NCI-H460 (cell line): ENCODE measurements at regions not wholly inside any gene's neighbourhood (a gene's known extent, or its start where the extent isn't known, plus 50 kb on each side); places are given as distances from the start of the nearest gene placed in this dataset.
"Not testable (repeated sequence)": the region's sequence is repeated elsewhere in the genome, so short reads cannot be mapped to it uniquely, and the experiment has no call there.

Experiments
- DNase-seq: peaks from one replicate; pipeline ENCODE4 v3.0.0-alpha.2; 2016; ENCODE audit warnings: low read depth; ENCODE audit errors: extremely low read depth

DNA sequence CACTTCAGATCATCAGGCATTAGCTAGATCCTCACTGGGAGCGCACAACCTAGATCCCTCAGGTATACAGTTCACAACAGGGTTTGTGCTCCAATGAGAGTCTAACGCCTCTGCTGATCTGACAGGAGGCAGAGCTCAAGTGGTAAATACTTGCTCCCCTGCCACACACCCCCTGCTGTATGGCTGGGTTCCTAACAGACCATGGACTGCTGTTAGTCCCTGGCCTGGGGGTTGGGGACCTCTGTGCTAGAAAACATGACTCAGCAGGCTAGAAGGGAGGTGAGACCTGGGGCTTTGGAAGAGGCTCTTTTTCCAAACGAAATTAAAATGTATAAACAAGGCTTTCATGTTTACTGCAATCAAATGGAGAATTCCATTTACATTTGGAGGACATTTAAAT, 691.1 kb downstream of the FLRT2 start:
- DNase-seq = peak; percentile 22

DNA sequence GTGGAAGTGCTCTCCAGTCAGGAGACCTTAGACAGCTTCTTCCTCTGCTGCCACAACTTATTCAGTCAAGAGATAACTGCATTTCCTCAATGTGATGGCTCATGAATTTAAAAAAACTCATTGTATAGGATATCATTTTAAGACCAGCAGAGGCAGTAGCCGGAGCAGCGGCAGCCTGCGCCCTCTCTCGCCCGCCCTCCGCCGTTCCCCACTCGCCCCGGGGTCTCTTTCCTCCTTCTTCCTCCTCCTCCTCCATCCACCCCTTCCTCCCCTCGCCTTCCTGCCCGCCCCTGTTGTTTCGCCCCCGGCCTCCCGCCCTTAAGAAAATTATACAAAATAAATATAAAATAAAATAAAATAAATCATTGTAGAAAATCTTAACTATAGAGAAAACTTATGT, 687.6 kb downstream of the FLRT2 start:
- DNase-seq = no peak

DNA sequence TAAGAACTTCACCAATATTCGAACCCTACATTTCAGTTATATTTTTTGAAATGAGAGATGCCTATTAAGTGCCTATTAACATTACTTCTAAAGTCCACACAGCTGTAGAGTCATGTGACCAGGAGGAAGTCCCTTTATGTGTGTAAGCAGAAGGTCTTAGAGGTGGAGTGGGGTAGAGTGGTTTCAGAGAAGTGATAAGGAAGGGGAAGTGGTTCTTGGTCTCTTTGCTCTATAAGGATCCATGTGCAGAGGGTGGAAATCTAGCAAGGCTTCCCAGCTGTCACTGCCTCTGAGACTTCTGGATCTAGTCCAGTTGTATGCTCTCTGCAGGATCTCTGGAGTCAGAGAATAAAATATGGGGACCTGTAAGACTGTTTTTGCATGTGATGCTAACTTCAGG, 673.9 kb downstream of the FLRT2 start:
- DNase-seq = no peak

DNA sequence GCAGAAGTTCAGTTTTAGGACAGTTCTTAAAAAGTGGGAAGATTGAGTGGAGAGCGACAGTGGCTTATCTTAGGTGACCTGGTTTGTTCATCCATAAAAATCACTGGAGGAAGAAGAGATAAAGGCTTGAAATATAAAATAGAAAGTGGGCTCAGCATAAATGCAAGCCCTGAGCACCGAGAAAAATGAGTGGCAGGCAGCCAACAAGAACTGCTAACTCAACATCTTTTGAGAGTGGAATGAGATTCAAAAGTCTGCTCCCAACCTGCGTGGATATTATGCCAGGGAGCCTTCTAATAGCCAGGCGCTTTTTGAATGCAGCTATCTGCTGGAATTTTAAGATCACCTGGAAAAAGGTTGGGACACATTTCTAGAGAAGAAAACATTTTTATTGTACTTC, 666.5 kb downstream of the FLRT2 start:
- DNase-seq = no peak

DNA sequence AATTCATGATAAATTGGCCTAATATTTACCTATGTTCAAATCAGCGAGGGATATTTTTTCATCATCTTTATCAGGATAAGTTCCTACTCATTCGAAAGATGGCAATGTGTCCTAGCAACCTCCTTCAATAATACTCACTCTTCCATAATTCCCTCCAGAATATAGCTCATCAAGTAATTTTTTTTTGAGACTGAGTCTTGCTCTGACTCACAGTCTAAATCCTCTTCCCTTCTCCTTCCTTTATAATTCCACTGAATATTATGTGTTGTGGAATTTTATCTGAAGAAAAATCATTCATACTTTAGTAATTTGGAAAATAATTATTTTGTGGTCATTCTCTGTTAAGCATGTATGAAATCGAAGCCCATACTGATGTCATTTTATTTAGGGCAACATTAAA, 663.8 kb downstream of the FLRT2 start:
- no peak for DNase-seq

DNA sequence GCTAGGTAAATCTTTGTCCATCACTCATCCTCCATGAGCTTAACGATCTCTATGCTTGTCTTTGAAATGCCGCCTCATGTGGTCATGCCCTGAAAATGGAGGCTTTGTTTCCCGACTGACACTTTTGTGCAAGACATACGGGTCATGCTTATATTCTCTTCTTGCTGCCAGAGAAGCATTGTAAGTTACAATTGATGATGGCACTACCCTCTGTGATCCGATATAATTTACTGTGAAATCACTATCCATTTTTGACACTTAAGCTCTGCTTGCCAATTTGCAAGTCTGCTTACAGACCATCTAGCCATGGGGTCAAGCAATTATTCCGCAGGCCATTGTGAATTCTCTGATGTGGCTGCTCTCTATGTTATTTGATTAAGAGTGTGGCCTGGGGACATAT, 650.0 kb downstream of the FLRT2 start:
- DNase-seq = no peak

DNA sequence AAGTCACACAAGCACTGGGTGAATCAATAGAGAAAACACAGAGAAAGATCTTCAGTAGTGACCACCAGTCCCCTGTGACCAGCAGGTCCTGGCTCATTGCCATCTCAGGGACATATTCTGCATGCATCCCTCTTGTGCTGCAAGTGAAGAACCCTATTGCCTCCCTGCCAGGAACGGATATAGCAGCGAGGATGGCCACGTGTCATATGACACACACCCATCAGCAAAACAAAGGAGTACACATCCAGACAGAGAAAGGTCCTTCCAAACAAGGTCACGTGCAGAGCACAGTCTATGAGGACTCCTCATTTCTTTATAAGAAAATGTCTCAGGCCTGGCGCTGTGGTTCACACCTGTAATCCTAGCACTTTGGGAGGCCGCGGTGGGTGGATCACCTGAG, 638.4 kb downstream of the FLRT2 start:
- no peak for DNase-seq

DNA sequence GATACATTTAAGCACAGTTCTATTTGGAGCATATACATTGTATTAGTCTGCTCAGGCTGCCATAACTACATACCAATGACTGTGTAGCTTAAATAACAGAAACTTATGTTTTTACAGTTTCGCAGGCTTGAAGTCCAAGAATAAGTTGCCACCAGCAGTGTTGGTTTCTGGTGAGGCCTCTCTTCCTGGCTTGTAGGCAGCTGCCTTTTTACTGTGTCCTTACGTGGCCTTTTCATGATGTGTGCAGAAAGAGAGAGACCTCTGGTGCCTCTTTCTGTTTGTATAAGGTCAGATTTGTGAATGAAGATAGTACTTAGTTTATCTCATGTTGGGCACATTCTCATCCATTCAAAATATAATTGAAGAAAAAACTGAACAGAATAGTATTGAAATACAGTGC, 636.6 kb downstream of the FLRT2 start:
- no peak for DNase-seq

DNA sequence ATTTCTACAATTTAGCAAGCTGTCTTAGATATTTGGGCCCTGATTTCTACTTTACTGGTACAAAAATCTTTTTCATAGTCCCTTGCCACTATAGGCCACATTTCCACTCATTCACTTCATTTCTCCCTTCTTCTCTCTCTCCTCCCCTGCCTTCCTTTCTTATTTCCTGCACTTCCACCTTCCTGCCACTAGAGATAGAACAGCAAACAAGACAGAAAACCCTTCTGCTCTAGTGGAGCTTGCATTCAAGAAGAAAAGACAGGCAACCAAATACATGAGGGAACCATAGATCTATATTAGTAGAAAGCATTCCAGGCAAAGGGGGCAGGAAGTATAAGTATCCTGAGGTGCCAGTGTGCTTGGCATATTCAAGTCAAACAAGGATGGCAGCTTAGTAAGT, 623.5 kb downstream of the FLRT2 start:
- DNase-seq = no peak

DNA sequence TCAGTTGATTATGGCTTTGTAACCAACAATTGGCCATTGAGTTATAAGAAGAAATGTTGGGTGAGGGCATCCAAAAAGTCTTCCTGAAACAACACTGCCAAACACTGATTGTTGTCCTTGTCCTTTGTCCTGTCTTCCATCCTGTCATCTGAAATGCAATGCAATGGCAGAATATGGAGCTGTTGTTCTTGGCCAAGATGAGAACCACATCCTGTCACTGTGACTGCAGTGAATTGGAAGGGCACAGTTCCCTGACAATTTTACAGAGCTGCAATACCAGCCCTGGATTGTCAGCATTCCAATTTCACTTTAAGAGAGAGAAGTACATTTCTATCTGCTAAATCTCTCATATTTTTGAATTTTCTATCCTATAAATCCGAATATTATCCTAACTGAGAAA, 613.3 kb downstream of the FLRT2 start:
- no peak for DNase-seq

DNA sequence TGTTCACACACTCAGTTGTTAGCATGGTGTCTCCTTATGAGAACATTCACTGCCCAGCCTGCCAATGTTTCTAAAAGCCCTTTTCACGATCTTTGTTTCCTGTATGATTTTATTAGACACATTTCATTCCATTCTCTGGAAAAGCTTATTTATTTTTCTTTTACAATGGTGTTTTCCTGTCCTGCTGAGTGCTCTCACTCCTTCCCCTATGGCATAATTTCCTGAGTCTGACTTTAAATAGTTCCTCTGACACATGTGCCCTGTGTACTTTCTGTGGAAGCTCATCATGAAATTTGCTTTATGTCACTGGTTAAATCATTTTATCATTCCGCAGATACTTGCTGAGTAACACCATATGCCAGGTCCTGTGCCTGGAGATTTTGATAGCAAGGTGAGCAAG, 612.0 kb downstream of the FLRT2 start:
- DNase-seq = no peak

DNA sequence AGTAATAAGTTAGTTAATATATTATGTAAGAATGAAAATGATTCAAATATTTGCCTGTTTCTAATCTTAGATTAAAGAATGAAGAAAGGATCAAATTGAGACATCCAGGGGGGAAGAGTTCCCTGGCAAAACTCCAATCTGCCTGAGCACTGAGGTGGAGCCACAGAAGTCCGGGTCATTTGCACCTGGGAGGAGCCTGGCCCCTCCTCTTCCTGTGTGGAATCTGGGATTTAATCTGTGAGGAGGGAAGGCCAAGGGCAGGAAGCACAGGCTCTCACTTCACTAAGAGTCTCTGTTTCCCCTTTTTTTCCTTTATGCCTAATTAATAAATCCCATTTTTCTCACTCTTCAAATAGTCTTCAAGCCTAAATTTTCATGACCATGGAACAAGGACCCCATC, 599.5 kb downstream of the FLRT2 start:
- DNase-seq = no peak

DNA sequence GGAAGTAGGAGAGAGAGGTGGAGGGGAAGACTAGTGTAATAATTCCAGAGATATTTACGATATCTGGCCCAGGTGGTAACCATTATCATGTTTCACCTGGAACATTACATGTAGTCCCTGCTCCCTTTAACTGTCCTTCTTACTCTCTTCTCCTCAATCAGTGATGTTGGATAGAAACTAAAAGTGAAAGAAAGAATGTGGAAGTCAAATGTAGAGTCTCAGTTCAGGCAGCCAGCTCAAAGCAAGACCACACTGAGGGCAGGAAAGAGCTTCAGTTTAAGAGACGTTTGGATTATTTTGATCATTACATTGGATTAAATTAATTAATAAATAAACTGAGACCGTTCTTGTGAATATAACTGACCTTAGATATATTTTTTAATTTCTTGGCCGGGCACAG, 594.4 kb downstream of the FLRT2 start:
- DNase-seq = no peak

DNA sequence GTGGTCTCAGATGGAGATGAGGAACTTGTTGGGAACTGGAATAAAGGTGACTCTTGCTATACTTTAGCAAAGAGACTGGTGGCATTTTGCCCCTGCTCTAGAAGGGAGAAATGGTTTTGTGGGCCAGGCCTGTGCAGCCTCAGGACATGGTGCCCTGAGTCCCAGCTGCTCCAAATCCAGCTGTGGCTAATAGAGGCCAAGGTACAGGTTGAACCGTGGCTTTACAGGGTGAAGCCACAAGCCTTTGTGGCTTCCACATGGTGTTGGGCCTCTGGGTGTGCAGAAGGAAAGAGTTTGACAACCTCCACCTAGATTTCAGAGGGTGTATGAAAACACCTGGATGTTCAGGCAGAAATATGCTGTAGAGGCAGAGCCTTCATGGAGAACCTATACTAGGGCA, 586.0 kb downstream of the FLRT2 start:
- no peak for DNase-seq

DNA sequence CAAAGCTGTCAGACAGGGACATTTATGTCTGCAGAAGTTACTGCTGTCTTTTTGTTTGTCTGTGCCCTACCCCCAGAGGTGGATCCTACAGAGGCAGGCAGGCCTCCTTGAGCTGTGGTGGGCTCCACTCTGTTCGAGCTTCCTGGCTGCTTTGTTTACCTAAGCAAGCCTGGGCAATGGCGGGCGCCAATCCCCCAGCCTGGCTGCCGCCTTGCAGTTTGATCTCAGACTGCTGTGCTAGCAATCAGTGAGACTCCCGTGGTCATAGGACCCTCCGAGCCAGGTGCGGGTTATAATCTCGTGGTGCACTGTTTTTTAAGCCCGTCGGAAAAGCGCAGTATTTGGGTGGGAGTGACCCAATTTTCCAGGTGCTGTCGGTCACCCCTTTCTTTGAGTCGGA, 580.9 kb downstream of the FLRT2 start:
- not testable (repeated sequence) for DNase-seq

DNA sequence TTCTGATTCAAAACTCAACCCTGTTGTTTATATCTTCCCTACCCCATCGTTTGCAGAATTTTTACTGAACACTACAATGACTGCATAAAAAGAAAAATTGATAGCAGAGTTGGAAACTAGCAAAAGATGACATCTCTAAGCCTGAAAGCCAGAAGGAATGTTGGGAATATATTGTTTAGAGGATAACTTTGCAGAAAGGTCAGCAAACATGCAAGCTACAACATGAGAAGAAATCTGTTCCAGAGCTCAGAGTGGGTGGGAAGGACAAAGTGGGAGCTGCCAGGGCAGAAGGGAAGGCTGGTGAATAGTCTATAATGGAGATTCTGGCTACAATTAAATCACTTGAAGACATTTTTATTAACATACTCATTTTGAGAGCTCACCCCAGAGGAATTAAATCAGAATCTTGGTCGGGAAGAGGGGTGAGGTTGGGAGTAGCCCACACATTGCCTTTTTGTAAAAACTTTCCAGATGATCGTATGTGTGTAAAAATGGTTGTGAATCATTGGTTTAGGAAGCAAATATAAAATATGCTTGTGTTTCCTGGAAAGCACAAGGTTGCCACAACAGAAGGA, 574.8 kb downstream of the FLRT2 start:
- DNase-seq = no peak

DNA sequence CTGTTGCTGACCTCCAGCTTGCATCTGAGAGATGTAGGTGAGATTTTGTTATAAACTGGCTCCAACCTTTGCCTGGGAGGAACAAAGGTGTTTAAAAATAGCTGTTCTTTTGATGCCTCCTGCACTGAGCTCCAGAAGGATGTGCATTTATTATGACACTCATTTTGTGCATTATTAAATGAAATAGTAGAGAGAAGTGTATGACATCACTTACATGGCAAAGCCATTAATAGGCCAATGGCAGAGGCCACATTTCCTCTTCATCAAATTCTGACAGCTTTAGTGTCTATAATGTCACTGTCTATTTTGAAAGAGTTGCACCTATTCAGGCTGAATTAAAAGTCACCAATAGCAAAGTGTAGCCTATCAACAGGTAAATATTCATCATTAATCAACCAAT, 564.6 kb downstream of the FLRT2 start:
- DNase-seq = no peak

DNA sequence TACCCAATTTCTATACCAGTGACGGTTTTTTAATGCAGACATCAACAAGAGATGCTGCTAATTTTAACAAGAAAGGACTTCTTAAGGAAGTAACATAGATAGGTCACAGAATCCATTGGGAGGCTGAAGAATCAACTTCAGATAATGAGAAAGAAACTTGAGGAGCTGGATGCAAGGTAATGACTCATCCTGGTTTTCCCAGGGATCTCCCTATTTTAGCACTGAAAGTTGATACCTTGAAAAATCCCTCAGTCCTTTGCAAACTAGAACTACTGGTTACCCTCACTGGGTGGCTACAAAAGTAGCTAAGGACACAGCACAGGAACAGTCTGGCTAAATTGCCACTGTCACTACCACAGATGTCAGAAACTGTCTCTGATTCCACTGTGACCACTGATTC, 561.9 kb downstream of the FLRT2 start:
- DNase-seq = no peak

DNA sequence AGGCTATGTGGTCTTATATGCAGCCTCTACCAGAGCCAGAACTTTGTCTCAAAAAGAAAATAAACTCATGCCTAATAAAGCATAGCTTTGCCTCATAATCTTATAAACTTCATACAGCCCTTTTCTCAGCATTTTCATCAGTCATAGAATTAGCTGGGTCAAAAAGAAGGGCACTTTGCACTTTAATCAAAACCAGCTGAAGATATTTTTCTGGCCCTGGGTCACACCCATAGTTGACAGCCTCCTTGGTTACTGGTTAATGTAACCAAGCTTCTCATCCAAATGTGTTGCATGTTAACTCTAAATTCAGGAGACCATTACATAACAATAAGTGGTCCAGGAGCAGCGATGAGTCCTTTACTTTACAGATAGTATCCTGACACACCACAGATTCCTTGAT, 558.2 kb downstream of the FLRT2 start:
- DNase-seq = no peak

DNA sequence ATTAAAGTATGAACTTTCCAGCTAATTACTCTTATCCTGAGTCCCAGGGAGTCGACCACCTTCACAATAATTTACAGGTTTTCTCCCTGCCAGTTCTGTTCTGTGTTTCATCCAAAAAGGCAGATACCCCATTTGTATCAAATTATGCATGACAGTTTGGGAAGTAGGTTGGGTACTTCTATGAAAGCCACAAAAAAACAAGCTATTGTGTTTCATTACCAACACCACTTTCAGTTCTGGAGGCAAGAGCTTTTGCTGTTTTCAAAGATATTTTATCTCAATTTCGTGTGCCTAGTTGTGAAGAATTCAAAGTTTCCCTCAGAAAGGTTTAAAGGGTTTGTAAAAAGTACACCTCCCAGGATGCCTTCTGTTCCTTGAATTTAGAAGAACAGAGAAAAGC, 557.4 kb downstream of the FLRT2 start:
- no peak for DNase-seq

DNA sequence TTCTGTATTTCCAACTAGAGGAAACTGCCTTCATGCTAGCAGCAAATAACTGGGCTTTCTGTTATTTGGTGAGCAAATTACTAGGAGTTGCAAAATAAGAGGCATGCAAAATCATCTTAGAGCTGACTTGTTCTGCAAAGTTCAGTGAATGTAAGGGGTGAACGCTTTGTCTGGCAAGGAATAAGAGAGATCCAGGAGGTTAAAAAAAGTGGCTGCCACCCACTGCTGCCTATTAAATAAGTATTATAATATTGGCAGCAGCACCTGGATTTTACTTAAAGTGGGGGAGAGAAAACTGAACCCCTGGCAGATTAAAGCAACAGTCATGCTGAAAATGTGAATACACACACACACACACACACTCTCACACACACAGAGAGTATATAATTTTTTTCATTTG, 557.0 kb downstream of the FLRT2 start:
- DNase-seq = no peak

DNA sequence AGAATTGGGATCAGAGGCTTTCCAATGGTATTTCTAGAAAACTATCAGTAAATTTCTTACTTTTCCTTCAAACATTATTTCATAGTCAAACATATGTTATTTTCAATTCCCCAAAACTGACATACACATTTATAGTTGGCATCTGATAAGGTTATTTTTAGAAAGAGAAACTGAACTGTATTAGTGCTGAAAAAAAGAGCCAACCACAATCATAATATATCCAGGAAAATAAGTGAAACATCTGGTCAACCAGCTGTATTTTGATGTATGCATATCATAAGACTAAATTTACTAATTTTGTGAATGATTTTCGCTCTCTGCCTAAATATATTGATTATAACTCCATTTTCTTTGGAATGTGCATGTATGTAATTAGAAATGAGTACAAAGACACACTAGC, 554.2 kb downstream of the FLRT2 start:
- no peak for DNase-seq

DNA sequence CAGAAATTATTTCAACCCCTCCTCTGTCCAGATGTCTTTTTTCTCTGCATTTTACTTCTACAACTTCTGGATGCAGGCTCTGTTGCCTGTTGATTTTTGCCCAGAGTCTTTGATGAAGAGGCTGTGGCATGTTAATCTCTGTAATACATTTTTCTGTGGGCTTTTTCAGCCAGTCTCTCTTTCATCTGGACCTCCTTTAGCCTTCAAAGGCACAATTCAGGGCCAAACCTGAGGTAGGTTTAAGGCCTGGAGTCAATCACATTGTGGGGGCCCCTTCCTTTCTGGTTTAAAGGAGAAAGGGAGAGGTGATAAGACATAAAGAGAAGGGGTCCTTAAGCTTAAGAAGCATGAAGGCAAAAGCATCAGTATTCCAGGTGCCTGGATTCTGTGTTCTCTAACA, 553.7 kb downstream of the FLRT2 start:
- DNase-seq = no peak
